IgD-negative memory B cell (primary cell): ENCODE measurements at regions not wholly inside any gene's neighbourhood (a gene's known extent, or its start where the extent isn't known, plus 50 kb on each side); places are given as distances from the start of the nearest gene placed in this dataset.

Experiments
- H3K27ac Mint-ChIP-seq, 3 donors: one replicate each; pipeline ENCODE4 v1.8.0; 2020 to 2022; ENCODE audit warnings: mild to moderate bottlenecking in 3 of 3, mixed read lengths in 3 of 3, moderate library complexity in 1 of 3
- H3K27me3 Mint-ChIP-seq: one replicate; pipeline ENCODE4 v1.8.0; 2021; ENCODE audit warnings: mixed read lengths
- H3K36me3 Mint-ChIP-seq: one replicate; pipeline ENCODE4 v1.8.0; 2020; ENCODE audit warnings: mild to moderate bottlenecking, mixed read lengths
- H3K4me1 Mint-ChIP-seq, 3 donors: one replicate each; pipeline ENCODE4 v1.8.0; 2020 to 2022; ENCODE audit warnings: mixed read lengths in 3 of 3, mild to moderate bottlenecking in 1 of 3
- H3K4me3 Mint-ChIP-seq, 4 donors: one replicate each; pipeline ENCODE4 v1.8.0; 2020 to 2022; ENCODE audit warnings: mild to moderate bottlenecking in 4 of 4, mixed read lengths in 4 of 4, moderate library complexity in 3 of 4
- H3K9me3 Mint-ChIP-seq, 3 donors: one replicate each; pipeline ENCODE4 v1.8.0; 2020 to 2021; ENCODE audit warnings: mixed read lengths in 3 of 3, mild to moderate bottlenecking in 1 of 3

DNA sequence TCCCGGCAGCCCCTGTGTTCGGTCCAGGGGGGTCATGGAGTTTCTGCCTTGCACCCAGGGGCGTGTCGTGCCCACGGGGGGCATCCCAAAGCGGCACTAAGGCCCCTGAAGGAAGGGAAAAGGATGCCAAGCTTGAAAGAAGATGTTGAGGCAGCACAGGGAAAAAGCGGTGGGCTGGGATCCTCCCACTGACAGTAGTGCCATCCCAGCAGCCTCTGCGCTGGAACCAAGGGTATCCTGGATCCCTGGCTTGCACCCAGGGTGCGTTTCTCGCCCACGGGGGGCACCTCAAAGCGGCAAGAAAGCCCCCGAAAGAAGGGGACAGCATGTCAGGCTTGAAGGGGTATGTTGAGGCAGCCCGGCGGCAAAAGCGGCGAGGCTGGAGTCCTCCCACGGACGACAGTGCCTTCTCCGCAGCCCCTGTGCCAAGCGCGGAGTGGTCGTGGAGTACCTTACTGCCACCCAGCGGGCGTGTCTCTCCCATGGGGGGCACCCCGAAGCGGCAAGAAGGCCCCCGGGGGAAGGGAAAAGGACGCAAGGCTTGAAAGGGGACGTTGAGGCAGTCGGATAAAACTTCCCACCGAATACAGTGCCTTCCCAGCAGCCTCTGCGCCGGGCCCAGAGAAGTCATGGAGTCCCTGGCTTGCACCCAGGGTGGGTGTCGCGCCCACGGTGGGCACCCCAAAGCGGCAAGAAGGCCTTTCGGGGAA is 164.4 kb upstream of the ALG10B start:
- H3K9me3 Mint-ChIP-seq, result peaks cover 3 to 6% (median 3%) of the 10 kb centered on the region in 3 donors
- H3K27ac Mint-ChIP-seq, result no peak overlapping the region
- no peak overlapping the region for H3K4me3 Mint-ChIP-seq
- peaks cover 0 to 1% (median 0%) of the 10 kb centered on the region in 3 donors for H3K4me1 Mint-ChIP-seq
- peaks cover 2% of the 10 kb centered on the region for H3K27me3 Mint-ChIP-seq
- peaks cover 2% of the 10 kb centered on the region for H3K36me3 Mint-ChIP-seq

DNA sequence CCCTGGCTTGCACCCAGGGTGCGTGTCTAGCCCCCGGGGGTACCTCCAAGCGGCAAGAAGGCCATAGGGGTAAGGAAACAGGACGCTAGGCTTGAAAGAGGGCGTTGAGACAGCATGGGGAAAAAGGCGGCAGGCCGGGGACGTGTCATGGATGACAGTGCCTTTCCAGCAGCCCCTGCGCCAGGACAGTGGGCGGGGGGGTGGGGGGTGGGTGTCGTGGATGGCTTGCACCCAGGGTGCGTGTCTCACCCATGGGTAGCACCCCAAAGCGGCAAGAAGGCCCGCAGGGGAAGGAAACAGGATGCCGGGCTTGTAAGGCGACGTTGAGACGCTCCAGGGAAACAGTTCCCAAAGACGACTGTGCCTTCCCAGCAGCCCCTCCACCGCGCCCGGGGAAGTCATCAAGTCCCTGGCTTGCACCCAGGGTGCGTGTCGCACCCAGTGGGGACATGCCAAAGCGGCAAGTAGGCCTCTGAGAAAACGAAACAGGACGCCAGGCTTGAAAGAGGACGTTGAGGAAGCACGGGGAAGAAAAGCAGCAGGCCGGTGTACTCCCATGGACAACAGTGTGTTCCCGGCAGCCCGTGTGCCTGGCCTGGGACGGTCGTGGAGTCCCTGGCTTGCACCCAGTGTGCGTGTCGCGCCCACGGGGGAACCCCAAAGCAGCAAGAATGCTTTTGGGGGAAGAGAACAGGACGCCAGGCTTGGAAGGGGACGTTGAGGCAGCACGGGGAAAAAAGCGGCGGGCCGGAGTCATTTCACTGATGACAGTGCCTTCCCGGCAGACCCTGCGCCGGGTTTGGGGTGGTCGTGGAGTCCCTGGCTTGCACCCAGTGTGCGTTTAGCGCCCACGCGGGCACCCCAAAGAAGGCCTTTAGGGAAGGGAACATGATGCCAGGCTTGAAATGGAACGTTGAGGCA is 163.5 kb upstream of the ALG10B start:
- Mint-ChIP-seq H3K4me1 (peaks cover 0 to 1% (median 0%) of the 10 kb centered on the region in 3 donors), H3K27ac (no peak overlapping the region), H3K4me3 (no peak overlapping the region), H3K36me3 (peaks cover 2% of the 10 kb centered on the region), H3K27me3 (peaks cover 2% of the 10 kb centered on the region), H3K9me3 (peaks cover 0 to 3% (median 3%) of the 10 kb centered on the region in 3 donors)

DNA sequence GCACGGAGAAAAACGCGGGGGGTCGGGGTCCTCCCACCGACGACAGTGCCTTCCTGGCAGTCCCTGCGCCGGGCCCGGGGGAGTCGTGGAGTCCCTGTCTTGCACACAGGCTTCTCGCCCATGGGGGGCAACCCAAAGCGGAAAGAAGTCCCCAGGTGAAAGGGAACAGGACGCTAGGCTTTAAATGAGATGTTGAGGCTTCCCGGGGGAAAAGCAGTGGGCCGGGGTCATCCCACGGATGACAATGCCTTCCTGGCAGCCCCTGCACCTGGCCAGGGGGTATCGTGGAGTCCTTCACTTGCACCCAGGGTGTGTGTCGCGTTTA is 162.9 kb upstream of the ALG10B start:
- no peak overlapping the region for H3K27ac Mint-ChIP-seq
- H3K4me1 Mint-ChIP-seq, result peaks cover 0 to 1% (median 0%) of the 10 kb centered on the region in 3 donors
- peaks cover 0 to 3% (median 1%) of the 10 kb centered on the region in 3 donors for H3K9me3 Mint-ChIP-seq
- no peak overlapping the region for H3K4me3 Mint-ChIP-seq
- H3K36me3 Mint-ChIP-seq, result peaks cover 2% of the 10 kb centered on the region
- peaks cover 2% of the 10 kb centered on the region for H3K27me3 Mint-ChIP-seq

DNA sequence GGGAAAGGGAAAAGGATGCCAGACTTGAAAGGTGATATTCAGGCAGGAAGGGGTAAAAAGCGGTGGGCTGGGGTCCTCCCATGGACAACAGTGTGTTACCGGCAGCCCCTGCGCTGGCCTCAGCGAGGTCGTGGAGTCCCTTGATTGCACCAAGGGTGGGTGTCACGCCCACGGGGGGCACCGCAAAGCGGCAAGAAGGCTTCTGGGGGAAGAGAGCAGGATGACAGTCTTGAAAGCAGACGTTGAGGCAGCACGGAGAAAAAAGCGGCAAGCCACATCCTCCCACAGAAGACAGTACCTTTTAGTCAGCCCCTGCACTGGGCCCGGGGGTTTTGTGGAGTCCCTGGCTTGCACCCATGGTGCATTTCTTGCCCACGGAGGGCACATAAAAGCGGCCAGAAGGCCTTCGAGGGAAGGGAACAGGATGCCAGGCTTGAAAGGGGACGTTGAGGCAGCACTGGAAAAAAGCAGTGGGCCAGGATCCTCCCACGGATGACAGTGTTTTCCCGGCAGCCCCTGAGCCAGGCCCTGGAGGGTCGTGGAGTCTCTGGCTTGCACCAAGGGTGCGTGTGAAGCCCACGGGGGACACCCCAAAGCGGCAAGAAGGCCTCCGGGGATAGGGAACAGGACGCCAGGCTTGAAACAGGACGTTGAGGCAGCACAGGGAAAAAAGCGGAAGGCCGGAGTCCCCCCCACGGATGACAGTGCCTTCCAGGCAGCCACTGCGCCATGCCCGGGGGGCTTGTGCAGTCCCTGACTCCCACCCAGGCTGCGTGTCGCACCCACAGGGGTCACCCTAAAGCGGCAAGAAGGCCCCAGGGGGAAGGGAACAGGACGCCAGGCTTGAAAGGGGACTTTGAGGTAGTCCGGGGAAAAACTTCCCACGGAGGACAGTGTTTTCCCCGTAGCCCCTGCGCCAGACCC is 162.2 kb upstream of the ALG10B start:
- Mint-ChIP-seq H3K9me3 (peaks cover 0 to 1% (median 0%) of the 10 kb centered on the region in 3 donors), H3K4me3 (no peak overlapping the region), H3K4me1 (no peaks in the 10 kb centered on the region), H3K27ac (no peak overlapping the region), H3K27me3 (peaks cover 2% of the 10 kb centered on the region), H3K36me3 (no peaks in the 10 kb centered on the region)

DNA sequence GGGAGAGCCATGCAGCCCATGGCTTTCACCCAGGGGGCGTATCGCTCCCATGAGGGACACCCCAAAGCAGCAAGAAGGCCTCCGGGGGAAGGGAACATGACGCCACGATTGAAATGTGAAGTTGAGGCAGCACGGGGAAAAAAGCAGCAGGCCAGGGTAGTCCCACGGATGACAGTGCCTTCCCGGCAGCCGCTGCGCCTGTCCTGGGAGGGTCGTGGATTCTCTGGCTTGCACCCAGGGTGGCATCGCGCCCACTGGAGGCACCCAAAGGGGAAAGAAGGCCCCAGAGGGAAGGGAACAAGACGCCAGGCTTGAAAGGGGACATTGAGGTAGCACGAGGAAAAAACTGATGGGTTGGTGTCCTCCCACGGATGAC is 161.6 kb upstream of the ALG10B start:
- H3K4me1 Mint-ChIP-seq, result no peaks in the 10 kb centered on the region
- H3K36me3 Mint-ChIP-seq, result no peaks in the 10 kb centered on the region
- H3K4me3 Mint-ChIP-seq, result no peak overlapping the region
- H3K9me3 Mint-ChIP-seq, result peaks cover 0 to 1% (median 0%) of the 10 kb centered on the region in 3 donors
- H3K27ac Mint-ChIP-seq, result no peak overlapping the region
- peaks cover 2% of the 10 kb centered on the region for H3K27me3 Mint-ChIP-seq

DNA sequence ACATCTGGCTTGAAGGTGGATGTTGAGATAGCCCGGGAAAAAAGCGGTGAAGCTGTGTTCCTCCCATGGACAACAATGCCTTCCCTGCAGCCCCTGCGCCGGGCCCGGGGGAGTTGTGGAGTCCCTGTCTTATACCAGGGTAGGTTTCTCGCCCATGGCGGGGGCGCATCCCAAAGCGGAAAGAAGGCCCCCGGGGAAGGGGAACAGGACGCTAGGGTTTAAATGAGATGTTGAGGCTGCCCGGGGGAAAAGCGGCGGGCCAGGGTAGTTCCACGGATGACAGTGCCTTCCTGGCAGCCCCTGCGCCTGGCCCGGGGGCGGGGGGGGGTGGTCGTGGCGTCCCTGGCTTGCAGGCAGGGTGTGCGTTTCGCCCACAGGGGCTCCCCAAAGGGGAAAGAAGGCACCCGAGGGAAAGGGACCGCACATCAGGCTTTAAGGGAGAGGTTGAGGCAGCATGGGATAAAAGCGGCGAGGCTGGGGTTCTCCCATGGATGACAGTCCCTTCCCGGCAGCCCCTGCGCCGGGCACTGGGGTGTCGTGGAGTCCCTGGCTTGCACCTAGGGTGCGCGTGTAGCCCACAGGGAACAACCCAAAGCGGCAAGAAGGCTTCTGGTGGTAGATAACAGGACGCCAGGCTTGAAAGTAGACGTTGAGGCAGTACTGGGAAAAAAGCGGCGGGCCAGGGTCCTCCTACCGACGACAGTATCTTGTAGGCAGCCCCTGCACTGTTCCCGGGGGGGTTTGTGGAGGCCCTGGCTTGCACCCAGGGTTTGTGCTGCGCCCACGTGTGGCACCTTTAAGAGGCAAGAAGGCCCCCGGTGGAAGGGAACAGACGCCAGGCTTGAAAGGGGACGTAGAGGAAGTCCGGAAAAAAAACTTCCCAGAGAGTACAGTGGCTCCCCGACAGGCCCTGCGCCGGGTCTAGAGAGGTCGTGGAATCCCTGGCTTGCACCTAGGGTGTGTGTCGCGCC is 160.8 kb upstream of the ALG10B start:
- Mint-ChIP-seq H3K4me1 (no peaks in the 10 kb centered on the region), H3K36me3 (no peaks in the 10 kb centered on the region), H3K4me3 (no peak overlapping the region), H3K27ac (no peak overlapping the region), H3K27me3 (peaks cover 2% of the 10 kb centered on the region), H3K9me3 (peaks cover 0 to 1% (median 0%) of the 10 kb centered on the region in 3 donors)

DNA sequence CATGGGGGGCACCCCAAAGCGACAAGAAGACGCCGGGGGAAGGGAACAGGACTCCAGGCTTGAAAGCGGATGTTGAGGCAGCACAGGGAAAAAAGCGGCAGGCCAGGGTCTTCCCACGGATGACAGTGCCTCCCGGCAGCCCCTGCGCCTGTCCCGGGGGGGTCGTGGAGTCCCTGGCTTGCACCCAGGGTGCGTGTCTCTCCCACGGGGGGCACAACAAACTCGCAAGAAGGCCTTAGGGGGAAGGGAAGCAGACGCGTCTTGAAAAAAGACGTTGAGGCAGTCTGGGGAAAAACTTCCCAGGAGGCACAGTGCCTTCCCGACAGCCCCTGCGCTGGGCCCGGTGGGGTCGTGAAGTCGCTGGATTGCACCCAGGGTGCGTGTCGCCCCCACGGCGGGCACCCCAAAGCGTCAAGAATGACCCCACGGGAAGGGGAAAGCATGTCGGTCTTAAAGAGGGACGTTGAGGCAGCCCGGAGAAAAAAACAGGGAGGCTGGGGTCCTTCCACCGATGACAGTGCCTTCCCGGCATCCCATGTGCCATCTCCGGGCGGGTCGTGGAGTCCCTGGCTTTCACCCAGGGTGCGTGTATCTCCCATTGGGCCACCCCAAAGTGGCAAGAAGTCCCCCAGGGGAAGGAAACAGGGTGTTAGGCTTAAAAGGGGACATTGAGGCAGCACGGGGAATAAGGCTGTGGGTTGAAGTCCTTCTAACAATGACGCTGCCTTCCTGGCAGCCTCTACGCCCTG is 159.9 kb upstream of the ALG10B start:
- Mint-ChIP-seq H3K4me3 (no peak overlapping the region), H3K9me3 (peaks cover 0 to 1% (median 0%) of the 10 kb centered on the region in 3 donors), H3K27me3 (peaks cover 2% of the 10 kb centered on the region), H3K36me3 (no peaks in the 10 kb centered on the region), H3K27ac (no peak overlapping the region), H3K4me1 (no peaks in the 10 kb centered on the region)

DNA sequence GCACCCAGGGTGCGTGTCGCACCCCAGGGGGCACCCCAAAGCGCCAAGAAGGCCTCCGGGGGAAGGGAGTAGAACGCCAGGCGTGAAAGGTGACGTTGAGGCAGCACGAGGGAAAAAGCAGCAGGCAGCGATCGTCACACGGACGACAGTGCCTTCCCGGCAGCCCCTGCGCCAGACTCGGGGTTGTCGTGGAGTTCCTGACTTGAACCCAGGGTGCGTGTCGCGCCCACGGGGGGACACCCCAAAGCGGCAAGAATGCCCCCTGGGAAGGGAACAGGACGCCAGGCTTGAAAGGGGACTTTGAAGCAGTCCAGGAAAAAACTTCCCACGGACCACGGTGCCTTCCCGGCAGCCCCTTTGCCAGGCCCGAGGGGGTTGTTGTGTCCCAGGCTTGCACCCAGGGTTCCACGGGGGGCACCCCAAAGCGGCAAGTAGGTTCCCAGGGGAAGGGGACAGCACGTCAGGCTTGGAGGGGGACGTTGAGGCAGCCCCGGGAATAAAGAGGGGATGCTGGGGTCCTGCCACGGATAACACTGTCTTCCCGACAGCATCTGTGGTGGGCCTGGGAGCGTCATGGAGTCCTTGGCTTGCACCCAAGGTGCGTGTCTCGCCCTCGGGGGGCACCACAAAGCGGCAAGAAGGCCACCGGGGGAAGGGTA is 159.2 kb upstream of the ALG10B start:
- no peak overlapping the region for H3K4me3 Mint-ChIP-seq
- H3K36me3 Mint-ChIP-seq, result no peaks in the 10 kb centered on the region
- H3K9me3 Mint-ChIP-seq, result peaks cover 0 to 4% (median 0%) of the 10 kb centered on the region in 3 donors
- H3K27me3 Mint-ChIP-seq, result peaks cover 2% of the 10 kb centered on the region
- H3K4me1 Mint-ChIP-seq, result no peaks in the 10 kb centered on the region
- no peak overlapping the region for H3K27ac Mint-ChIP-seq

DNA sequence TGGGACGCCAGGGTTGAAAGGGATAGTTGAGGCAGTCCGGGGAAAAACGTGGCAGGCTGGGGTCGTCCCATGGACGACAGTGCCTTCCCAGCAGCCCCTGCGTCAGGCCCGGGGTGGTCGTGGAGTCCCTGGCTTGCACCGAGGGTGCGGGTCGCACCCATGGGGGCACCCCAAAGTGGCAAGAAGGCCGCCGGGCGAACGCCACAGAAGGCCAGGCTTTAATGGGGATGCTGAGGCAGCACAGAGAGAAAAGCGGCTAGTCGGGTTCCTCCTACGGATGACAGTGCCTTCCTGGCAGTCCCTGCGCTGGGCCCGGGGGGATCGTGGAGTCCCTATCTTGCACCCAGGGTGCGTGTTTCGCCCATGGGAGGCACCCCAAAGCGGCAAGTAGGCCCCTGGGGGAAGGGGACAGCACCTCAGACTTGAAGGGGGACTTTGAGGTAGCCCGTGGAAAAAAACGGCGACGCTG is 158.6 kb upstream of the ALG10B start:
- Mint-ChIP-seq H3K9me3 (peaks cover 0 to 4% (median 0%) of the 10 kb centered on the region in 3 donors), H3K27ac (no peak overlapping the region), H3K27me3 (peaks cover 2% of the 10 kb centered on the region), H3K4me3 (no peak overlapping the region), H3K36me3 (no peaks in the 10 kb centered on the region), H3K4me1 (no peaks in the 10 kb centered on the region)

DNA sequence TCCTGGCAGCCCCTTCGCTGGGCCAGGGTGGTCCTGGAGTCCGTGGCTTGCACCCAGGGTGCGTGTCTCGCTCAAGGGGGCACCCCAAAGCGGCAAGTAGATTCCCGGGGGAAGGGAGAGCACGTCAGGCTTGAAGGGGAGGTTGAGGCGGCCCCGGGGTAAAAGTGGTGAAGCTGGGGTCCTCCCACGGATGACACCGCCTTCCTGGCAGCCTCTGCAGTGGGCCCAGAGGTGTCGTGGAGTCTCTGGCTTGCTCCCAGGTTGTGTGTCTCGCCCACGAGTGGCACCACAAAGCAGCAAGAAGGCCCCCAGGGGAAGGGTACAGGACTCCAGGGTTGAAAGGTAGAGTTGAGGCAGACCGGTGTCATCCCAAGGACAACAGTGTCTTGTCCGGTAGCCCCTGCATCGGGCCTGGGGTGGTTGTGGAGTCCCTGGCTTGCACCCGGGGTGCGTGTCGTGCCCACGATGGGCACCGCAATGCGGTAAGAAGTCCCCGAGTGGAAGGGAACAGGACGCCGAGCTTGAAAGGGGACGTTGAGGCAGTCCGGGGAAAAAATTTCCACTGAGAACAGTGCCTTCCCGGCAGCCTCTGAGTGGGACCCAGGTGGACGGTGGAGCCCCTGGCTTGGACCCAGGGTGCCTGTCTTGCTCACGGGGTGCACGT is 158.0 kb upstream of the ALG10B start:
- Mint-ChIP-seq H3K4me1 (no peaks in the 10 kb centered on the region), H3K27me3 (no peaks in the 10 kb centered on the region), H3K27ac (no peak overlapping the region), H3K4me3 (no peak overlapping the region), H3K36me3 (no peaks in the 10 kb centered on the region), H3K9me3 (peaks cover 0 to 4% (median 0%) of the 10 kb centered on the region in 3 donors)

DNA sequence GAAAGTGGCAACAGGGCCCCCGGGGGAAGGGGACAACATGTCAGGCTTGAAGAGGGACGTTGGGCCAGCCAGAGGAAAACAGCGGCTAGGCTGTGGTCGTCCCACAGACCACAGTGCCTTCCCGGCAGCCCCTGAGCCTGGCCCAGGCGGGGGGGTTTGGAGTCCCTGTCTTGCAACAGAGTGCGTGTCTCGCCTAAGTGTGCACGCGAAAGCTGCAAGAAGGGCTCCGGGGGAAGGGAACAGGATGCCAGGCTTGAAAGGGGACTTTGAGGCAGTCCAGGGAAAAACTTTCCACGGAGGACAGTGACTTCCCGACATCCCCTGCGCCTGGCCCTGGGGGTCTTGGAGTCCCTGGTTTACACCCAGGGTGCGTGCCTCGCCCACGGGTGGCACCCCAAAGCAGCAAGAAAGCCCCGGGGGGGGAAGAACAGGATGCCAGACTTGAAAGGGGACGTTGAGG is 157.5 kb upstream of the ALG10B start:
- Mint-ChIP-seq H3K4me3 (no peak overlapping the region), H3K27ac (no peak overlapping the region), H3K4me1 (no peaks in the 10 kb centered on the region), H3K9me3 (peaks cover 0 to 4% (median 0%) of the 10 kb centered on the region in 3 donors), H3K36me3 (no peaks in the 10 kb centered on the region), H3K27me3 (no peaks in the 10 kb centered on the region)

DNA sequence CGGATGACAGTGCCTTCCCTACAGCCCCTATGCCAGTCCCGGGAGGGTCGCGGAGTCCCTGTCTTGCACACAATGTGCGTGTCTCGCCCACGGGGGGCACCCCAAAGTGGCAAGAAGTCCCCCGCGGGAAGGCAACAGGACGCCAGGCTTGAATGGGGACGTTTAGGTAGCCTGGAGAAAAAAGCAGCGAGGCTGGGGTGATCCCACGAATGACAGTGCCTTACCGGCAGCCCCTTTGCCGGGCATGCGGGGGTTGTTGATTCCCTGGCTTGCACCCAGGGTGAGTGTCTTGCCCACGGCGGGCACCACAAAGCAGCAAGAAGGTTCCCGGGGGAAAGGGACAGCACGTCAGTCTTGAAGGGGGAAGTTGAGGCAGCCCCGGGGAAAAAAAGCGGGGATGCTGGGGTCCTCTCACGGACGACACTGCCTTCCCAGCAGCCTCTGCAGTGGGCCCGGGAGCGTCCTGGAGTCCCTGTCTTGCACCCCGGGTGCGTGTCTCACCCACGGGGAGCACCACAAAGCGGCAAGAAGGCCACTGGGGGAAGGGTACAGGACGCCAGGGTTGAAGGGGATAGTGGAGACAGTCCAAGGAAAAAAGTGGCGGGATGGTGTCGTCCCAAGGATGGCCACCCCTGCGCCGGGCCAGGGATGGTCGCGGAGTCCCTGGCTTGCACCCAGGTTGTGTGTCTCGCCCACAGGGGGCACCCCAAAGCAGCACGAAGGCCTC is 156.8 kb upstream of the ALG10B start:
- Mint-ChIP-seq H3K9me3 (peaks cover 0 to 4% (median 4%) of the 10 kb centered on the region in 3 donors), H3K27ac (no peak overlapping the region), H3K4me3 (no peak overlapping the region), H3K4me1 (no peaks in the 10 kb centered on the region), H3K27me3 (no peaks in the 10 kb centered on the region), H3K36me3 (no peaks in the 10 kb centered on the region)
